ENCODE measurements at regions not wholly inside any gene's neighbourhood (a gene's known extent, or its start where the extent isn't known, plus 50 kb on each side); places are given as distances from the start of the nearest gene placed in this dataset.

DNA sequence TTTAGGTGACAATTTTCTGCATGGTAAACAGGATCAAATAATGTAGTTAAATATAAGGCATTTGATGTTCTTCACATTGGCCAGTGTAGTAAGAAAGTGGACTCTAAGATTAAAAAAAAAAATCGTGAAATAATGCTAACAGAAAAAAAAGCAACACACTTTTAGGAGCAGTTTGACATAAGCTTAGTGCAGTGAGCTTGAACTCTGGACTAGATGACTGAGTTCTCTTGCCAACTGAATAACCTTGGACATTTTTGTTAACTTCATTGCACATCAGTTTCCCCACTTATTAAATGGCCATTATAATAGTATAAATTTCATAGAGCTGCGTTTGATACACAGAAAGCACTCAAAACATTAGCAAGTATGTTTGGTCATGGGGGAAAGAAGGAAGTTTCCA, 649.3 kb upstream of the ADGRL4 start:
- H3K27me3 ChIP-seq (ENCODE audit: low read length) = no peaks in the 10 kb centered on the region
- H3K4me3 ChIP-seq (ENCODE audit: insufficient read depth, low read length, poor library complexity, severe bottlenecking) = no peak overlapping the region
- H3K9ac ChIP-seq (ENCODE audit: low read length) = no peak overlapping the region
- H2AFZ ChIP-seq (ENCODE audit: low read depth, low read length, severe bottlenecking) = no peak overlapping the region
- H4K20me1 ChIP-seq (ENCODE audit: low read depth, low read length) = no peaks in the 10 kb centered on the region
- H3K27ac ChIP-seq (ENCODE audit: low read depth, low read length) = no peak overlapping the region
- H3K9me2 ChIP-seq (replicated peaks; ENCODE audit: insufficient read depth, low read length) = no peaks in the 10 kb centered on the region
- H3K79me2 ChIP-seq (ENCODE audit: insufficient read depth, low read length) = no peaks in the 10 kb centered on the region
- H3K36me3 ChIP-seq (ENCODE audit: low read length) = no peaks in the 10 kb centered on the region
- no peaks in the 10 kb centered on the region for H3F3A ChIP-seq (ENCODE audit: insufficient read depth)
- H3K9me3 ChIP-seq (ENCODE audit: insufficient read depth, low read length) = no peaks in the 10 kb centered on the region
- no peak for TF ChIP-seq EZH2phosphoT487 (conservative IDR thresholded peaks at IDR 0.05; ENCODE audit: low read length)
- TF ChIP-seq, protein P1, sequence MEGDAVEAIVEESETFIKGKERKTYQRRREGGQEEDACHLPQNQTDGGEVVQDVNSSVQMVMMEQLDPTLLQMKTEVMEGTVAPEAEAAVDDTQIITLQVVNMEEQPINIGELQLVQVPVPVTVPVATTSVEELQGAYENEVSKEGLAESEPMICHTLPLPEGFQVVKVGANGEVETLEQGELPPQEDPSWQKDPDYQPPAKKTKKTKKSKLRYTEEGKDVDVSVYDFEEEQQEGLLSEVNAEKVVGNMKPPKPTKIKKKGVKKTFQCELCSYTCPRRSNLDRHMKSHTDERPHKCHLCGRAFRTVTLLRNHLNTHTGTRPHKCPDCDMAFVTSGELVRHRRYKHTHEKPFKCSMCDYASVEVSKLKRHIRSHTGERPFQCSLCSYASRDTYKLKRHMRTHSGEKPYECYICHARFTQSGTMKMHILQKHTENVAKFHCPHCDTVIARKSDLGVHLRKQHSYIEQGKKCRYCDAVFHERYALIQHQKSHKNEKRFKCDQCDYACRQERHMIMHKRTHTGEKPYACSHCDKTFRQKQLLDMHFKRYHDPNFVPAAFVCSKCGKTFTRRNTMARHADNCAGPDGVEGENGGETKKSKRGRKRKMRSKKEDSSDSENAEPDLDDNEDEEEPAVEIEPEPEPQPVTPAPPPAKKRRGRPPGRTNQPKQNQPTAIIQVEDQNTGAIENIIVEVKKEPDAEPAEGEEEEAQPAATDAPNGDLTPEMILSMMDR (IDR thresholded peaks at IDR 0.05; ENCODE audit: insufficient read depth, low read length, poor library complexity, severe bottlenecking) = no peak
- no peak overlapping the region for H3K4me2 ChIP-seq (ENCODE audit: low read depth, low read length, poor library complexity, severe bottlenecking)

DNA sequence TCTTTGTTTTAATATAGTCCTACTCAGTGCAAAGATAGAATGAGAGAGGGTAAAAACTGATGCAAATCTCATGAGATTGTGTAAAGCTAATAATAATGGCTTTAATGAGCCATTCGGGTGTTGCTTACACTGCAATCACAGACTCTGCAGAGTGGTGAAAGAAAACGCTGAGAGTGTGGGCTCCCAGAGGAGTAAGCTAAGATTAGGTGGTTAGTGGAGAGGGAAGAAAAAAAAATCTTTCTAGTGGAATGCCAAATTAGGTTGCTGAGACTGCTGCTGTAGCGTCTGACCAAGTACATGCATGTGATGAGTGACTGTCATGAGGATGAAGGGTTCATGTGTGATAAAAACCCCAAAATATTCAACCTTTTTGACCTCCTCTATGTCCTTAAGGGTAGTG, 645.9 kb upstream of the ADGRL4 start:
- Histone ChIP-seq H3K36me3 (ENCODE audit: low read length) (no peaks in the 10 kb centered on the region), H4K20me1 (ENCODE audit: low read depth, low read length) (no peaks in the 10 kb centered on the region), H2AFZ (ENCODE audit: low read depth, low read length, severe bottlenecking) (no peak overlapping the region), H3K4me2 (ENCODE audit: low read depth, low read length, poor library complexity, severe bottlenecking) (no peak overlapping the region), H3K9ac (ENCODE audit: low read length) (no peak overlapping the region), H3F3A (ENCODE audit: insufficient read depth) (no peaks in the 10 kb centered on the region), H3K79me2 (ENCODE audit: insufficient read depth, low read length) (no peaks in the 10 kb centered on the region), H3K27ac (ENCODE audit: low read depth, low read length) (no peak overlapping the region), H3K9me3 (ENCODE audit: insufficient read depth, low read length) (no peaks in the 10 kb centered on the region), H3K9me2 (replicated peaks; ENCODE audit: insufficient read depth, low read length) (no peaks in the 10 kb centered on the region), H3K4me3 (ENCODE audit: insufficient read depth, low read length, poor library complexity, severe bottlenecking) (no peak overlapping the region), H3K27me3 (ENCODE audit: low read length) (no peaks in the 10 kb centered on the region)
- TF ChIP-seq, protein P1 (IDR thresholded peaks at IDR 0.05; ENCODE audit: insufficient read depth, low read length, poor library complexity, severe bottlenecking) = no peak
- no peak for TF ChIP-seq EZH2phosphoT487 (conservative IDR thresholded peaks at IDR 0.05; ENCODE audit: low read length)

DNA sequence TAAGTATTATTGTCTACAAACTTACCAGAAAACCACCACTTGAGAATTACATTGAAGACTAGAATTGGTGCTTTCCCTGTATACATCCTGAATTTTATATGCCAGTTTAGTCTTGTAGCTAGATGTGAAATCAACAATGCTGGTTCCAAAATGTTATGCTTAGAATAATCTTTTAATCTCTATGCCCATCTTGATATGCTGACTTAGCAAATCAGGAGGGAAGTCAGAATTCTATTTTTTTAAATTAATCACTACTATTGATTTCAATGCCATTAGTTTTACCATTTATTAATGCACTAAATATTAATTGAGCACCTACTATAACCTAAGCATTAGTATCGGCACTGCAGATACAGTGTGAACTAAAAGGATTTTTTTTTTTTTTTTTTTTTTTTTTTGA, 641.6 kb upstream of the ADGRL4 start:
- no peaks in the 10 kb centered on the region for H4K20me1 ChIP-seq (ENCODE audit: low read depth, low read length)
- no peak overlapping the region for H2AFZ ChIP-seq (ENCODE audit: low read depth, low read length, severe bottlenecking)
- no peaks in the 10 kb centered on the region for H3F3A ChIP-seq (ENCODE audit: insufficient read depth)
- H3K36me3 ChIP-seq (ENCODE audit: low read length) = no peaks in the 10 kb centered on the region
- H3K9me3 ChIP-seq (ENCODE audit: insufficient read depth, low read length) = no peaks in the 10 kb centered on the region
- no peak for TF ChIP-seq EZH2phosphoT487 (conservative IDR thresholded peaks at IDR 0.05; ENCODE audit: low read length)
- H3K27ac ChIP-seq (ENCODE audit: low read depth, low read length) = no peak overlapping the region
- no peaks in the 10 kb centered on the region for H3K79me2 ChIP-seq (ENCODE audit: insufficient read depth, low read length)
- no peaks in the 10 kb centered on the region for H3K27me3 ChIP-seq (ENCODE audit: low read length)
- H3K4me2 ChIP-seq (ENCODE audit: low read depth, low read length, poor library complexity, severe bottlenecking) = no peak overlapping the region
- no peak overlapping the region for H3K4me3 ChIP-seq (ENCODE audit: insufficient read depth, low read length, poor library complexity, severe bottlenecking)
- H3K9me2 ChIP-seq (replicated peaks; ENCODE audit: insufficient read depth, low read length) = no peaks in the 10 kb centered on the region
- H3K9ac ChIP-seq (ENCODE audit: low read length) = no peak overlapping the region

DNA sequence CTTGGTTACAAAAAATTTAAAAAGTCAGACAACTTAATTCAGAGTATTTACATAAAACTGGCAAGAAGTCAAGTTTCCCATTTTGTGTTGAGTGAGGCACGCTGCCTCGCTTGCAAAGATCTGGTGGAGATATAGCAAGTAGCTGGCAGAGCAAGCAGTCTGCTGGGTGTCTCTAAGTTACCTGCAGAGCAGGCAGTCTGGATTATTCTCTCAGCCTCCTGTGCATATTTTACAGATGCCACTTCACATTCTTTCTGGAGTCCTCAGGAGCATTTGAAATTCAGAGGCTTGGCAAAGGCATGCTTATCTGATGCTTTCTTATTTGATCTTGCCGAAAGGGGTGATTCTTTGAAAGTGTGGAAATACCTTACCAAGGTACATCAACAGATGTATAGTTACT, 640.4 kb upstream of the ADGRL4 start:
- H4K20me1 ChIP-seq (ENCODE audit: low read depth, low read length) = no peaks in the 10 kb centered on the region
- no peak overlapping the region for H3K4me2 ChIP-seq (ENCODE audit: low read depth, low read length, poor library complexity, severe bottlenecking)
- H2AFZ ChIP-seq (ENCODE audit: low read depth, low read length, severe bottlenecking) = peak overlapping the region; percentile 20
- H3K27me3 ChIP-seq (ENCODE audit: low read length) = no peaks in the 10 kb centered on the region
- no peak overlapping the region for H3K4me3 ChIP-seq (ENCODE audit: insufficient read depth, low read length, poor library complexity, severe bottlenecking)
- no peaks in the 10 kb centered on the region for H3K9me2 ChIP-seq (replicated peaks; ENCODE audit: insufficient read depth, low read length)
- TF ChIP-seq, protein P1 (IDR thresholded peaks at IDR 0.05; ENCODE audit: insufficient read depth, low read length, poor library complexity, severe bottlenecking) = no peak
- TF ChIP-seq EZH2phosphoT487 (conservative IDR thresholded peaks at IDR 0.05; ENCODE audit: low read length) = no peak
- H3K9ac ChIP-seq (ENCODE audit: low read length) = no peak overlapping the region
- H3K79me2 ChIP-seq (ENCODE audit: insufficient read depth, low read length) = no peaks in the 10 kb centered on the region
- no peaks in the 10 kb centered on the region for H3F3A ChIP-seq (ENCODE audit: insufficient read depth)
- no peak overlapping the region for H3K27ac ChIP-seq (ENCODE audit: low read depth, low read length)
- H3K36me3 ChIP-seq (ENCODE audit: low read length) = no peaks in the 10 kb centered on the region
- no peaks in the 10 kb centered on the region for H3K9me3 ChIP-seq (ENCODE audit: insufficient read depth, low read length)

All from SU-DHL-6 (cell line).